Neural cell (in vitro differentiated cells): ENCODE measurements at regions not wholly inside any gene's neighbourhood (a gene's known extent, or its start where the extent isn't known, plus 50 kb on each side); places are given as distances from the start of the nearest gene placed in this dataset.

Experiments
- H2AFZ ChIP-seq: fragments of 200-600, 300-800 bp; sonication (generic), shearing (Covaris generic); 2 replicates; pipeline ENCODE4 v1.6.0; 2014; ENCODE audit warnings: low read depth, mild to moderate bottlenecking, antibody characterized with exemption, low read length, moderate library complexity
- H3F3A ChIP-seq: fragments of 200-600 bp; shearing (Covaris generic); 2 replicates; pipeline ENCODE4 v1.6.1; 2016; ENCODE audit warnings: mild to moderate bottlenecking, moderate library complexity, mixed read lengths, antibody characterized with exemption, low read length; ENCODE audit not compliant: insufficient read depth, poor library complexity, severe bottlenecking
- H3K27ac ChIP-seq: fragments of 200-600, 300-800 bp; sonication (generic), shearing (Covaris generic); 2 replicates; pipeline ENCODE4 v1.5.1; 2014; ENCODE audit warnings: mild to moderate bottlenecking, low read length, moderate library complexity
- H3K27me3 ChIP-seq: fragments of 300-800, 200-600 bp; sonication (generic), shearing (Covaris generic); 2 replicates; pipeline ENCODE4 v1.6.0; 2014; ENCODE audit warnings: mild to moderate bottlenecking, low read depth, low read length, moderate library complexity; ENCODE audit not compliant: insufficient read depth
- H3K36me3 ChIP-seq: fragments of 300-800, 200-600 bp; sonication (generic), shearing (Covaris generic); 2 replicates; pipeline ENCODE4 v1.5.1; 2014; ENCODE audit warnings: mild to moderate bottlenecking, antibody characterized with exemption, low read length, moderate library complexity; ENCODE audit not compliant: insufficient read depth
- H3K4me2 ChIP-seq: fragments of 300-800, 200-600 bp; sonication (generic), shearing (Covaris generic); 2 replicates; pipeline ENCODE4 v1.6.0; 2014; ENCODE audit warnings: mild to moderate bottlenecking, low read length
- H3K4me3 ChIP-seq: fragments of 300-800, 200-600 bp; sonication (generic), shearing (Covaris generic); 2 replicates; pipeline ENCODE4 v1.5.1; 2014; ENCODE audit warnings: mild to moderate bottlenecking, low read length, moderate library complexity
- H3K79me2 ChIP-seq: fragments of 200-600 bp; shearing (Covaris generic); replicated peaks from 2 replicates; pipeline ENCODE4 v1.6.0; 2014; ENCODE audit warnings: mild to moderate bottlenecking, low read length, moderate library complexity; ENCODE audit not compliant: insufficient read depth
- H3K9ac ChIP-seq: fragments of 300-800, 200-600 bp; sonication (generic), shearing (Covaris generic); 2 replicates; pipeline ENCODE4 v1.6.1; 2016; ENCODE audit warnings: mild to moderate bottlenecking, low read length, mixed read lengths
- H3K9me2 ChIP-seq: fragments of 200-600 bp; shearing (Covaris generic); 2 replicates; pipeline ENCODE4 v1.6.1; 2016; ENCODE audit warnings: mild to moderate bottlenecking, low read length, mixed read lengths; ENCODE audit not compliant: insufficient read depth
- H3K9me3 ChIP-seq: fragments of 200-600, 300-800 bp; sonication (generic), shearing (Covaris generic); 2 replicates; pipeline ENCODE4 v1.6.1; 2016; ENCODE audit warnings: mild to moderate bottlenecking, mixed run types, low read length, moderate library complexity, mixed read lengths
- H4K20me1 ChIP-seq: fragments of 200-600 bp; shearing (Covaris generic); 2 replicates; pipeline ENCODE4 v1.6.1; 2016; ENCODE audit warnings: mild to moderate bottlenecking, mixed run types; ENCODE audit not compliant: insufficient read depth
- EP300 ChIP-seq: fragments of 450-650 bp; conservative IDR thresholded peaks from 2 replicates; pipeline ENCODE4 v1.6.1; 2014; ENCODE audit warnings: antibody characterized with exemption, mild to moderate bottlenecking, moderate library complexity; ENCODE audit not compliant: poor library complexity, severe bottlenecking
- EZH2 ChIP-seq: fragments of 200-600, 300-800 bp; shearing (Covaris generic), sonication (generic); IDR thresholded peaks from 2 replicates; pipeline ENCODE4 v1.6.1; 2014; ENCODE audit warnings: antibody characterized with exemption, low read length, borderline replicate concordance, mild to moderate bottlenecking; ENCODE audit not compliant: insufficient read depth, poor library complexity, severe bottlenecking
- MXI1 ChIP-seq: fragments of 450-650 bp; conservative IDR thresholded peaks from 2 replicates; pipeline ENCODE4 v1.6.1; 2014; ENCODE audit warnings: antibody characterized with exemption, mild to moderate bottlenecking; ENCODE audit not compliant: poor library complexity, severe bottlenecking
- POLR2AphosphoS5 ChIP-seq: IDR thresholded peaks from 2 replicates; pipeline ENCODE4 v1.6.1; 2012
- RAD21 ChIP-seq: fragments of 450-650 bp; conservative IDR thresholded peaks from 2 replicates; pipeline ENCODE4 v1.6.1; 2014; ENCODE audit warnings: antibody characterized with exemption, mild to moderate bottlenecking, moderate library complexity
- REST ChIP-seq: IDR thresholded peaks from 2 replicates; pipeline ENCODE4 v1.6.1; 2012; ENCODE audit warnings: borderline replicate concordance
- SMC3 ChIP-seq: fragments of 450-650 bp; conservative IDR thresholded peaks from 2 replicates; pipeline ENCODE4 v1.6.1; 2014; ENCODE audit warnings: antibody characterized with exemption, mild to moderate bottlenecking, moderate library complexity; ENCODE audit not compliant: poor library complexity
- TAF1 ChIP-seq: IDR thresholded peaks from 2 replicates; pipeline ENCODE4 v1.6.1; 2012; ENCODE audit warnings: low read depth
- TF ChIP-seq, protein P1 (sequence below): fragments of 450-650 bp; IDR thresholded peaks from 2 replicates; pipeline ENCODE4 v1.5.1; 2014; ENCODE audit warnings: antibody characterized with exemption, mild to moderate bottlenecking, moderate library complexity; ENCODE audit not compliant: poor library complexity, severe bottlenecking

- Histone ChIP-seq H3K79me2 (no peaks in the 10 kb centered on the region), H3K9me3 (no peaks in the 10 kb centered on the region), H3K9ac (no peak overlapping the region), H2AFZ (no peak overlapping the region), H3K4me2 (no peak overlapping the region), H3K36me3 (no peaks in the 10 kb centered on the region), H3K4me3 (no peak overlapping the region), H3K9me2 (no peaks in the 10 kb centered on the region), H3F3A (no peaks in the 10 kb centered on the region), H3K27ac (no peak overlapping the region), H4K20me1 (no peaks in the 10 kb centered on the region), H3K27me3 (no peaks in the 10 kb centered on the region)
- no peak for TF ChIP-seq TAF1
- TF ChIP-seq EP300, result no peak
- TF ChIP-seq SMC3, result no peak
- TF ChIP-seq MXI1, result no peak
- TF ChIP-seq EZH2, result no peak
- no peak for TF ChIP-seq RAD21
- no peak for TF ChIP-seq REST
- TF ChIP-seq, protein P1, sequence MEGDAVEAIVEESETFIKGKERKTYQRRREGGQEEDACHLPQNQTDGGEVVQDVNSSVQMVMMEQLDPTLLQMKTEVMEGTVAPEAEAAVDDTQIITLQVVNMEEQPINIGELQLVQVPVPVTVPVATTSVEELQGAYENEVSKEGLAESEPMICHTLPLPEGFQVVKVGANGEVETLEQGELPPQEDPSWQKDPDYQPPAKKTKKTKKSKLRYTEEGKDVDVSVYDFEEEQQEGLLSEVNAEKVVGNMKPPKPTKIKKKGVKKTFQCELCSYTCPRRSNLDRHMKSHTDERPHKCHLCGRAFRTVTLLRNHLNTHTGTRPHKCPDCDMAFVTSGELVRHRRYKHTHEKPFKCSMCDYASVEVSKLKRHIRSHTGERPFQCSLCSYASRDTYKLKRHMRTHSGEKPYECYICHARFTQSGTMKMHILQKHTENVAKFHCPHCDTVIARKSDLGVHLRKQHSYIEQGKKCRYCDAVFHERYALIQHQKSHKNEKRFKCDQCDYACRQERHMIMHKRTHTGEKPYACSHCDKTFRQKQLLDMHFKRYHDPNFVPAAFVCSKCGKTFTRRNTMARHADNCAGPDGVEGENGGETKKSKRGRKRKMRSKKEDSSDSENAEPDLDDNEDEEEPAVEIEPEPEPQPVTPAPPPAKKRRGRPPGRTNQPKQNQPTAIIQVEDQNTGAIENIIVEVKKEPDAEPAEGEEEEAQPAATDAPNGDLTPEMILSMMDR, result no peak
- no peak for TF ChIP-seq POLR2AphosphoS5
Measured at GRCh38 chr9:88936132-88936531, 55.1 kb upstream of the S1PR3 start.

DNA sequence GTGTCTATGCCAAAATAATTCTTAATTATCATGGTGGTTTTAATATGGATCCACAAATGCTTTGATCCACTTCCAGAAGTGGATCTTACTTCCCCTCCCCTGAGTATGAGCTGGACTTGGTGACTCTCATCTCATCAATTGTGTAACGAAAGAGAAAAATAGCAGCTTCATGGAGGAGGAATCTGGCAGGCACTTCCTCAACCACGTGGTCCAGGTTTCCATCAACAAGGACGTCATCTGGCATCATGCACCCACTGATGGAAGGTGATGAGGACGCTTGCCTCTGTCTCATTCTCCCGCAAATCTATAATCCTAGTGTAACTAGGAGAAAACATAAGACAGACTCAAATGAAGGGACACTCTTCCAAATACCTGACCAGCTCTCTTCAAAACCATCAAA lies 54.6 kb upstream of the S1PR3 start:
- Histone ChIP-seq H3K27me3 (no peaks in the 10 kb centered on the region), H3K9me3 (no peaks in the 10 kb centered on the region), H3K9ac (no peak overlapping the region), H3K36me3 (no peaks in the 10 kb centered on the region), H3F3A (no peaks in the 10 kb centered on the region), H3K27ac (no peak overlapping the region), H2AFZ (no peak overlapping the region), H3K9me2 (no peaks in the 10 kb centered on the region), H3K4me2 (no peak overlapping the region), H3K79me2 (no peaks in the 10 kb centered on the region), H3K4me3 (no peak overlapping the region), H4K20me1 (no peaks in the 10 kb centered on the region)
- TF ChIP-seq TAF1 (no peak), EZH2 (no peak), SMC3 (no peak), POLR2AphosphoS5 (no peak), REST (no peak), EP300 (no peak)
- TF ChIP-seq, protein P1, result no peak
